ENCODE measurements at regions not wholly inside any gene's neighbourhood (a gene's known extent, or its start where the extent isn't known, plus 50 kb on each side); places are given as distances from the start of the nearest gene placed in this dataset.

GRCh38 chr2:147647816-147648215 lies 197.0 kb upstream of the ACVR2A start:
- DNase-seq, result no peak

- DNase-seq, result no peak
Measured at GRCh38 chr2:147646818-147647468, 197.9 kb upstream of the ACVR2A start.

- no peak for DNase-seq
Measured at GRCh38 chr2:147644491-147644890, 200.3 kb upstream of the ACVR2A start.

- no peak for DNase-seq
Measured at GRCh38 chr2:147642765-147643164, 202.1 kb upstream of the ACVR2A start.

- no peak for DNase-seq
Measured at GRCh38 chr2:147641651-147642050, 203.2 kb upstream of the ACVR2A start.

GRCh38 chr2:147639891-147640290 lies 204.9 kb upstream of the ACVR2A start:
- DNase-seq, result no peak

- DNase-seq, result no peak
Measured at GRCh38 chr2:147639386-147639785, 205.4 kb upstream of the ACVR2A start.

GRCh38 chr2:147636886-147637285 lies 207.9 kb upstream of the ACVR2A start:
- DNase-seq, result no peak

GRCh38 chr2:147636238-147636882 lies 208.5 kb upstream of the ACVR2A start:
- DNase-seq, result peak; percentile 6

GRCh38 chr2:147634826-147635225 lies 210.0 kb upstream of the ACVR2A start:
- DNase-seq, result no peak

GRCh38 chr2:147632198-147632597 lies 212.6 kb upstream of the ACVR2A start:
- DNase-seq, result no peak

- DNase-seq, result no peak
Measured at GRCh38 chr2:147631294-147631693, 213.5 kb upstream of the ACVR2A start.

- DNase-seq, result no peak
Measured at GRCh38 chr2:147630585-147630984, 214.2 kb upstream of the ACVR2A start.

- no peak for DNase-seq
Measured at GRCh38 chr2:147628971-147629421, 215.8 kb upstream of the ACVR2A start.

- no peak for DNase-seq
Measured at GRCh38 chr2:147623328-147623727, 221.5 kb upstream of the ACVR2A start.

GRCh38 chr2:147621656-147622197 lies 223.1 kb upstream of the ACVR2A start:
- no peak for DNase-seq

- no peak for DNase-seq
Measured at GRCh38 chr2:147619808-147620207, 225.0 kb upstream of the ACVR2A start.

GRCh38 chr2:147615726-147616125 lies 229.1 kb upstream of the ACVR2A start:
- DNase-seq, result no peak

GRCh38 chr2:147614979-147615470 lies 229.8 kb upstream of the ACVR2A start:
- DNase-seq, result no peak

- no peak for DNase-seq
Measured at GRCh38 chr2:147614471-147614870, 230.4 kb upstream of the ACVR2A start.

GRCh38 chr2:147610496-147611040 lies 234.3 kb upstream of the ACVR2A start:
- no peak for DNase-seq

GRCh38 chr2:147609301-147609700 lies 235.5 kb upstream of the ACVR2A start:
- no peak for DNase-seq

GRCh38 chr2:147607379-147607778 lies 237.4 kb upstream of the ACVR2A start:
- DNase-seq, result no peak

GRCh38 chr2:147603876-147604275 lies 241.0 kb upstream of the ACVR2A start:
- no peak for DNase-seq

Data from midbrain (tissue), 1 donor.